ENCODE measurements at regions not wholly inside any gene's neighbourhood (a gene's known extent, or its start where the extent isn't known, plus 50 kb on each side); places are given as distances from the start of the nearest gene placed in this dataset.
A peak's percentile ranks its signal among the peaks of the same experiment; 100 is the strongest.

DNA sequence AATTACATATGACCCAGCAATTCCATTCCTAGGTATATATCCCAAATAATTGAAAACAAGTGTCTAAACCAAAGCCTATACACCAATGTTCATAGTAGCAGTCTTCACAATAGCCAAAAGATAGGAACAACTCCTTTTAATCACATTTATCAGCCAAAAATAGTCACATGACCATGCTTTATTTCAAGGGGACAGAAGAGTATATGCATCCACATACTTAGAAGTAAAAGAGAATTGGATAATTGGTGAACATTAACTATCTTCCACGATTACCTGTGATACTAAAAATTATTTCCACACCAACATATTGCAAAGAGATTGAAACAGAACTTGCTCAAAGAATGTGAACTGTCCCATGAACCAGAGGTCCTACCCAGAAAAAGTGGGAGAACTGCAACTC is 51.8 kb upstream of the FOXE1 start:
- no peak overlapping the region for H3K27ac ChIP-seq (replicated peaks; ENCODE audit: low read length)
- WGBS, 2 donors (ENCODE audit: extremely low coverage in 2 of 2, insufficient read length in 2 of 2, insufficient replicate concordance in 1 of 2) = no CpG with 5 or more reads among the region's 1 CpG
- no peak overlapping the region for H3K9ac ChIP-seq (ENCODE audit: low read depth, low read length, poor library complexity)
- H2AK5ac ChIP-seq (ENCODE audit: low read depth, low read length) = no peak overlapping the region
- H3K9me3 ChIP-seq (replicated peaks in 1 of 2; ENCODE audit: control insufficient read depth in 2 of 2, insufficient read depth in 1 of 2, low read depth in 1 of 2, low read length in 2 of 2) = no peaks in the 10 kb centered on the region
- H3K79me1 ChIP-seq (ENCODE audit: low read depth, low read length) = no peaks in the 10 kb centered on the region
- peaks cover 2 to 3% of the 10 kb centered on the region in 2 donors for H3K4me1 ChIP-seq (ENCODE audit: control insufficient read depth in 2 of 2, insufficient read depth in 1 of 2, low read depth in 1 of 2, low read length in 2 of 2)
- H2BK5ac ChIP-seq (ENCODE audit: low read length) = no peak overlapping the region
- no peak for DNase-seq (ENCODE audit: low spot score)
- no peaks in the 10 kb centered on the region for H3K36me3 ChIP-seq (replicated peaks in 1 of 2; ENCODE audit: control insufficient read depth in 2 of 2, insufficient read depth in 2 of 2, low read length in 2 of 2)
- H3K4me3 ChIP-seq (ENCODE audit: low read length in 2 of 2) = no peak overlapping the region
- H3K23ac ChIP-seq (ENCODE audit: low read depth, low read length, poor library complexity) = no peak overlapping the region
- H4K91ac ChIP-seq (ENCODE audit: low read depth, low read length, poor library complexity) = no peak overlapping the region
- H3K4ac ChIP-seq (ENCODE audit: low read length) = no peak overlapping the region
- no peak overlapping the region for H2AFZ ChIP-seq (ENCODE audit: low read length)
- H3K14ac ChIP-seq (ENCODE audit: low read length) = no peak overlapping the region
- no peak overlapping the region for H4K8ac ChIP-seq (ENCODE audit: low read depth, low read length)
- no peak overlapping the region for H2BK12ac ChIP-seq (ENCODE audit: low read length)
- peaks cover 0 to 43% (median 3%) of the 10 kb centered on the region in 3 experiments for H3K27me3 ChIP-seq (ENCODE audit: control insufficient read depth in 3 of 3, insufficient read depth in 3 of 3, low read depth in 1 of 3, low read length in 3 of 3)
- no peak overlapping the region for H2BK15ac ChIP-seq (ENCODE audit: low read length)
- no peak overlapping the region for H3K4me2 ChIP-seq (ENCODE audit: insufficient read depth, low read length, poor library complexity, severe bottlenecking)
- H2BK120ac ChIP-seq (ENCODE audit: low read depth, low read length) = no peak overlapping the region
- H3K18ac ChIP-seq (ENCODE audit: low read length) = no peak overlapping the region

GRCh38 chr9:97802276-97802675 is 50.8 kb upstream of the FOXE1 start:
- Histone ChIP-seq H3K9me3 (replicated peaks in 1 of 2; ENCODE audit: control insufficient read depth in 2 of 2, insufficient read depth in 1 of 2, low read depth in 1 of 2, low read length in 2 of 2) (no peaks in the 10 kb centered on the region), H2AFZ (ENCODE audit: low read length) (no peak overlapping the region), H3K4me1 (ENCODE audit: control insufficient read depth in 2 of 2, insufficient read depth in 1 of 2, low read depth in 1 of 2, low read length in 2 of 2) (peaks cover 2 to 3% of the 10 kb centered on the region in 2 donors), H3K23ac (ENCODE audit: low read depth, low read length, poor library complexity) (no peak overlapping the region), H3K27ac (replicated peaks; ENCODE audit: low read length) (no peak overlapping the region), H3K14ac (ENCODE audit: low read length) (no peak overlapping the region), H3K36me3 (replicated peaks in 1 of 2; ENCODE audit: control insufficient read depth in 2 of 2, insufficient read depth in 2 of 2, low read length in 2 of 2) (no peaks in the 10 kb centered on the region), H2BK120ac (ENCODE audit: low read depth, low read length) (no peak overlapping the region), H2BK12ac (ENCODE audit: low read length) (no peak overlapping the region), H4K91ac (ENCODE audit: low read depth, low read length, poor library complexity) (no peak overlapping the region), H3K4me3 (ENCODE audit: low read length in 2 of 2) (no peak overlapping the region), H2BK5ac (ENCODE audit: low read length) (no peak overlapping the region), H3K27me3 (ENCODE audit: control insufficient read depth in 3 of 3, insufficient read depth in 3 of 3, low read depth in 1 of 3, low read length in 3 of 3) (peaks cover 0 to 47% (median 3%) of the 10 kb centered on the region in 3 experiments), H2AK5ac (ENCODE audit: low read depth, low read length) (no peak overlapping the region), H3K4me2 (ENCODE audit: insufficient read depth, low read length, poor library complexity, severe bottlenecking) (no peak overlapping the region), H3K79me1 (ENCODE audit: low read depth, low read length) (no peaks in the 10 kb centered on the region), H4K8ac (ENCODE audit: low read depth, low read length) (no peak overlapping the region), H2BK15ac (ENCODE audit: low read length) (no peak overlapping the region), H3K18ac (ENCODE audit: low read length) (no peak overlapping the region), H3K4ac (ENCODE audit: low read length) (no peak overlapping the region), H3K9ac (ENCODE audit: low read depth, low read length, poor library complexity) (no peak overlapping the region)
- 100% methylated on average over 1 of the region's 6 CpGs; no CpG with 5 or more reads in 1 of the 2 donors for WGBS, 2 donors (ENCODE audit: extremely low coverage in 2 of 2, insufficient read length in 2 of 2, insufficient replicate concordance in 1 of 2)
- no peak for DNase-seq (ENCODE audit: low spot score)

GRCh38 chr9:97803167-97804058 is 49.6 kb upstream of the FOXE1 start:
- DNase-seq (ENCODE audit: low spot score) = peak; percentile 59
- H3K4me3 ChIP-seq (ENCODE audit: low read length in 2 of 2) = peak overlapping the region; percentile 52 to 88

More at GRCh38 chr9:97803167-97804058, 49.6 kb upstream of the FOXE1 start:
- H3K23ac ChIP-seq (ENCODE audit: low read depth, low read length, poor library complexity) = peak overlapping the region; percentile 82
- WGBS, 2 donors (ENCODE audit: extremely low coverage in 2 of 2, insufficient read length in 2 of 2, insufficient replicate concordance in 1 of 2) = 100% methylated on average over 3 of the region's 75 CpGs; no CpG with 5 or more reads in 1 of the 2 donors
- H3K36me3 ChIP-seq (replicated peaks in 1 of 2; ENCODE audit: control insufficient read depth in 2 of 2, insufficient read depth in 2 of 2, low read length in 2 of 2) = no peaks in the 10 kb centered on the region
- peaks cover 3 to 8% of the 10 kb centered on the region in 2 donors for H3K4me1 ChIP-seq (ENCODE audit: control insufficient read depth in 2 of 2, insufficient read depth in 1 of 2, low read depth in 1 of 2, low read length in 2 of 2)
- H4K8ac ChIP-seq (ENCODE audit: low read depth, low read length) = no peak overlapping the region
- H3K18ac ChIP-seq (ENCODE audit: low read length) = peak overlapping the region; percentile 98
- no peak overlapping the region for H4K91ac ChIP-seq (ENCODE audit: low read depth, low read length, poor library complexity)
- no peak overlapping the region for H3K4ac ChIP-seq (ENCODE audit: low read length)
- H3K9me3 ChIP-seq (replicated peaks in 1 of 2; ENCODE audit: control insufficient read depth in 2 of 2, insufficient read depth in 1 of 2, low read depth in 1 of 2, low read length in 2 of 2) = no peaks in the 10 kb centered on the region
- no peaks in the 10 kb centered on the region for H3K79me1 ChIP-seq (ENCODE audit: low read depth, low read length)
- H3K9ac ChIP-seq (ENCODE audit: low read depth, low read length, poor library complexity) = peak overlapping the region; percentile 93
- peak overlapping the region; percentile 35 for H2BK120ac ChIP-seq (ENCODE audit: low read depth, low read length)
- peak overlapping the region; percentile 98 for H3K14ac ChIP-seq (ENCODE audit: low read length)
- H3K27me3 ChIP-seq (ENCODE audit: control insufficient read depth in 3 of 3, insufficient read depth in 3 of 3, low read depth in 1 of 3, low read length in 3 of 3) = peaks cover 0 to 57% (median 3%) of the 10 kb centered on the region in 3 experiments
- H2BK5ac ChIP-seq (ENCODE audit: low read length) = peak overlapping the region; percentile 56
- no peak overlapping the region for H3K27ac ChIP-seq (replicated peaks; ENCODE audit: low read length)
- no peak overlapping the region for H2BK12ac ChIP-seq (ENCODE audit: low read length)
- H3K4me2 ChIP-seq (ENCODE audit: insufficient read depth, low read length, poor library complexity, severe bottlenecking) = peak overlapping the region; percentile 86
- peak overlapping the region; percentile 77 for H2BK15ac ChIP-seq (ENCODE audit: low read length)
- peak overlapping the region; percentile 100 for H2AFZ ChIP-seq (ENCODE audit: low read length)
- peak overlapping the region; percentile 82 for H2AK5ac ChIP-seq (ENCODE audit: low read depth, low read length)

All from neuronal stem cell (in vitro differentiated cells).